Endothelial cell of umbilical vein (primary cell): ENCODE measurements at regions not wholly inside any gene's neighbourhood (a gene's known extent, or its start where the extent isn't known, plus 50 kb on each side); places are given as distances from the start of the nearest gene placed in this dataset.

Source experiments
- CTCF ChIP-seq, 2 donors: IDR thresholded peaks; 1 replicate in 1 of 2; 2 replicates in 1 of 2; pipeline ENCODE4 v1.5.1; 2011; ENCODE audit warnings: low read length in 2 of 2, mild to moderate bottlenecking in 2 of 2, moderate library complexity in 2 of 2, control low read depth in 1 of 2, inconsistent platforms in 1 of 2, low read depth in 1 of 2; ENCODE audit not compliant: insufficient read depth in 1 of 2; ENCODE audit errors: extremely low read depth in 1 of 2
- EZH2 ChIP-seq: IDR thresholded peaks from 2 replicates; pipeline ENCODE4 v1.6.1; 2012; ENCODE audit warnings: borderline replicate concordance, low read depth, mild to moderate bottlenecking, moderate library complexity, low read length, inconsistent platforms; ENCODE audit not compliant: severe bottlenecking
- FOS ChIP-seq: IDR thresholded peaks from 2 replicates; pipeline ENCODE4 v1.6.1; 2011; ENCODE audit warnings: mild to moderate bottlenecking, low read length, moderate library complexity, borderline replicate concordance; ENCODE audit not compliant: insufficient read depth
- JUN ChIP-seq: IDR thresholded peaks from 2 replicates; pipeline ENCODE4 v1.6.1; 2011; ENCODE audit warnings: borderline replicate concordance, low read depth; ENCODE audit not compliant: insufficient read length, insufficient read depth
- POLR2A ChIP-seq: IDR thresholded peaks from 2 replicates; pipeline ENCODE4 v1.6.1; 2012; ENCODE audit warnings: low read depth, mild to moderate bottlenecking, control low read depth, low read length
- POLR2AphosphoS5 ChIP-seq: IDR thresholded peaks from 2 replicates; pipeline ENCODE4 v1.6.1; 2012; ENCODE audit warnings: low read depth, mild to moderate bottlenecking, control low read depth, low read length, moderate library complexity; ENCODE audit not compliant: insufficient read depth

DNA sequence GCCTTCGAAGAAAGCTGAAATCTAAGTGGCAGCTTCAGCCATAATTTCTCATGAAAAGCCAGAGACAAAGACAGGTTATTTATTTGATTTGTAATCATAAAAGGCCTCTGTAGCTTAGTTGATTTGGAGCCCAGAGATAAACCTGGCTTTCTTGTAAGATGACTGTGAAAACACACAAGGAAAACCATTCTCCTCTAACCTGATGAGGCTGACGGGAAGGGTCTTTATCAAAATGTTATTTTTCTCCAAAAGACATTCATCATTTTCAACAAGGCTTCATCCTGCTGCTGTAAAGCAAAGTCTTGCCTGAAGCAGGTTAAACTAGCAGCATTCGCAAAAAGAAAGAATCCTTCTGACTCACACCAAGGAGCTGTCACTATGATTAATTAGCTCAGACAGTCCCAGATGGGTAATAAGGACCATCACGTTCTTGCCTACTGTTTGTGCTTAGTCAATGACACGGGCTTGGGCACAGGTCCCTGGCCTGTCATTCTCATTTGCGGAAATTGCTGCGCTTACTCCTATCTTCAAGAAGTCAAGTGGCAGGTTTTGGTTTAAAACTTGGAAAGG is 286.6 kb downstream of the C12orf75 start:
- TF ChIP-seq FOS (no peak), CTCF (IDR thresholded peaks at IDR 0.05; ENCODE audit: extremely low read depth in 1 of 2, insufficient read depth in 1 of 2, low read depth in 1 of 2, low read length in 2 of 2) (no peak), POLR2AphosphoS5 (no peak), POLR2A (no peak), JUN (no peak), EZH2 (no peak)
